ENCODE measurements at regions not wholly inside any gene's neighbourhood (a gene's known extent, or its start where the extent isn't known, plus 50 kb on each side); places are given as distances from the start of the nearest gene placed in this dataset.

DNA sequence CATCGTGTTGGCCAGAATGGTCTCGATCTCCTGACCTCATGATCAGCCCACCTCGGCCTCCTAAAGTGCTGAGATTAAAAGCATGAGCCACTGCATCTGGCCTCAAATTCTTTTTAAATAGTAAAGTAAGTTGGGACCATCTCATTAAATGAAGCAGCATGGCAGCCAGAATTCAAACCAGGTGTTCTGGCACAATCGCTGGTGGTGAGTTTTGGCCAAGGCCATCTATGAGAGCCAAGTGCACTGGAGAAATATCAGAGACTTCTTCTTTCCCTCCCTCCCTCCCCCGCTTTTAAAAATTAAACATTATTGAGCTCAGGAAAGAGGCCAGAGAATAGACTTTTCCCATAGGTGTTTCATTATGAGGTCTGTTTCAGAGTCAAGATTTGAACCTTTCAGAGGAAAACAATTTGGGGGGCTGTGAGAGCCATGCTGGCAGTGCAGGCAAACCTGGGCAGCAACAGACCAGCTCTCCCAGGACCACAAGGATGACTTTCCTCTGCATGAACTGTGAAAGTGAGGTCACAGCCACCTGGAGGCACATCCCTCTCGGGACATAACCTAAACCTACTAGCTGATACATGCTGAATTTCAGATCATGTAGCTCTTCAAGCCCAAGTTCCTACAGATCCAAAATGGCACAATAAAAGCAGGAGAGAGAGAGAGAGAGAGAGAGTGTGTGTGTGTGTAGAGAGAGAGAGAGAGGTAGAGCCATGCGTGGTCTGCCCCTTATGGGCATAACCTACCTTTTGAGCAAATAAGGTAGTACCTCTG lies 94.6 kb upstream of the DMRT1 start:
- H3K27ac Mint-ChIP-seq (ENCODE audit: unreplicated experiment) = no peak overlapping the region
- H3K27me3 Mint-ChIP-seq (ENCODE audit: low read depth) = no peaks in the 10 kb centered on the region
- peaks cover 40% of the 10 kb centered on the region for H3K36me3 Mint-ChIP-seq (ENCODE audit: low read depth)
- peaks cover 31% of the 10 kb centered on the region for H3K4me1 Mint-ChIP-seq (ENCODE audit: low read depth)
- no peak for DNase-seq (ENCODE audit: low spot score)
- no peak overlapping the region for H3K4me3 Mint-ChIP-seq (ENCODE audit: unreplicated experiment)
- no peak for TF ChIP-seq CTCF (IDR thresholded peaks at IDR 0.05)
- H3K9me3 Mint-ChIP-seq (ENCODE audit: low read depth) = no peaks in the 10 kb centered on the region

- TF ChIP-seq CTCF (IDR thresholded peaks at IDR 0.05) = no peak
- Mint-ChIP-seq H3K4me3 (ENCODE audit: unreplicated experiment) (no peak overlapping the region), H3K9me3 (ENCODE audit: low read depth) (no peaks in the 10 kb centered on the region), H3K27ac (ENCODE audit: unreplicated experiment) (no peak overlapping the region), H3K27me3 (ENCODE audit: low read depth) (no peaks in the 10 kb centered on the region), H3K4me1 (ENCODE audit: low read depth) (peaks cover 38% of the 10 kb centered on the region), H3K36me3 (ENCODE audit: low read depth) (peaks cover 34% of the 10 kb centered on the region)
- no peak for DNase-seq (ENCODE audit: low spot score)
Measured at GRCh38 chr9:747567-747966, 93.9 kb upstream of the DMRT1 start.

DNA sequence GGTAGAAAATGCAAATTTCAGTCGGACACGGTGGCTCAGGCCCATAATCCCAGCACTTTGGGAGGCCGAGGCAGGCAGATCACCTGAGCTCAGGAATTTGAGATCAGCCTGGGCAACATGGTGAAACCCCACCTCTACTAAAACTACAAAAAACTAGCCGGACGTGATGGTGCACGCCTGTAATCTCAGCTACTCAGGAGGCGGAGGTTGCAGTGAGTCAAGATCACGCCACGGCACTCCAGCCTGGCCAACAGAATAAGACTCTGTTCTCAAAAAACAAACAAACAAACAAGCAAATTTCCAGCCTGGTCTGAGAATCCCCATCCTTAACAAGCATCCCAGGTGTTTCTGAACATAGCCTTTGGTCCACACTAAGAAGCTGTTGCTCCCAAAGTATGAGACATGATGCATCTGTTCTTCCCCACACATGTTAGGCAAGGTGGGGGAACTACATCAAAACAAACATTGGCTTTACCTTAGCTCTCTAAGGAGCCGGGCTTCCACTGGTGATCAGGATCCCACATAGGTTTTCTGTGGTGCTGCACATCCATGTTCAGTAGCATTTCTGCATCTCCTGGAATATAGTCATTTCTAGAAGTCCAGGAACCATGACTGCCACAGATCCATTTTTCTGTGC lies 92.5 kb upstream of the DMRT1 start:
- no peak for DNase-seq (ENCODE audit: low spot score)
- H3K9me3 Mint-ChIP-seq (ENCODE audit: low read depth) = no peaks in the 10 kb centered on the region
- peaks cover 42% of the 10 kb centered on the region for H3K4me1 Mint-ChIP-seq (ENCODE audit: low read depth)
- H3K27me3 Mint-ChIP-seq (ENCODE audit: low read depth) = no peaks in the 10 kb centered on the region
- H3K36me3 Mint-ChIP-seq (ENCODE audit: low read depth) = peaks cover 23% of the 10 kb centered on the region
- H3K4me3 Mint-ChIP-seq (ENCODE audit: unreplicated experiment) = no peak overlapping the region
- peak overlapping the region; percentile 76 for H3K27ac Mint-ChIP-seq (ENCODE audit: unreplicated experiment)
- no peak for TF ChIP-seq CTCF (IDR thresholded peaks at IDR 0.05)

DNA sequence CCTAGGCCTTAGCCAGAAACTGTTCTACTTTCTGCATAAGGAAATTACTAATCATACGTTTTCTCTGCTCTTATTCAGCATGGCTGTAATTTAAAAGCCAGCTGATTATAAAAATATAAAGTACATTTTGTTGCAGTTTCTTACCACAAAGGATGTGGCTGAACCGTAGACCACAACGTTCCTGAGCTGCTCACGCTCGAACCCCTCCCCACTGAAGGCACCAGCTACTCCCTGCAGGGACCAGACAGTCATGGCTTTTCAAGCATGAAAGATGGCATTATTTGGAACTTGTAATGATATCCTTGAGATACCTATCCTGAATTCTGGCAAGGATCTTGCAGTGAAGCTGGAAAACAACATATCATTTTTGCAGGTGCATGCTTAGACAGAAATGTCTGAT lies 91.8 kb upstream of the DMRT1 start:
- Mint-ChIP-seq H3K27ac (ENCODE audit: unreplicated experiment) (peak overlapping the region; percentile 53), H3K9me3 (ENCODE audit: low read depth) (no peaks in the 10 kb centered on the region), H3K27me3 (ENCODE audit: low read depth) (no peaks in the 10 kb centered on the region), H3K4me3 (ENCODE audit: unreplicated experiment) (no peak overlapping the region), H3K4me1 (ENCODE audit: low read depth) (peaks cover 42% of the 10 kb centered on the region), H3K36me3 (ENCODE audit: low read depth) (peaks cover 18% of the 10 kb centered on the region)
- DNase-seq (ENCODE audit: low spot score) = no peak
- TF ChIP-seq CTCF (IDR thresholded peaks at IDR 0.05) = no peak

DNA sequence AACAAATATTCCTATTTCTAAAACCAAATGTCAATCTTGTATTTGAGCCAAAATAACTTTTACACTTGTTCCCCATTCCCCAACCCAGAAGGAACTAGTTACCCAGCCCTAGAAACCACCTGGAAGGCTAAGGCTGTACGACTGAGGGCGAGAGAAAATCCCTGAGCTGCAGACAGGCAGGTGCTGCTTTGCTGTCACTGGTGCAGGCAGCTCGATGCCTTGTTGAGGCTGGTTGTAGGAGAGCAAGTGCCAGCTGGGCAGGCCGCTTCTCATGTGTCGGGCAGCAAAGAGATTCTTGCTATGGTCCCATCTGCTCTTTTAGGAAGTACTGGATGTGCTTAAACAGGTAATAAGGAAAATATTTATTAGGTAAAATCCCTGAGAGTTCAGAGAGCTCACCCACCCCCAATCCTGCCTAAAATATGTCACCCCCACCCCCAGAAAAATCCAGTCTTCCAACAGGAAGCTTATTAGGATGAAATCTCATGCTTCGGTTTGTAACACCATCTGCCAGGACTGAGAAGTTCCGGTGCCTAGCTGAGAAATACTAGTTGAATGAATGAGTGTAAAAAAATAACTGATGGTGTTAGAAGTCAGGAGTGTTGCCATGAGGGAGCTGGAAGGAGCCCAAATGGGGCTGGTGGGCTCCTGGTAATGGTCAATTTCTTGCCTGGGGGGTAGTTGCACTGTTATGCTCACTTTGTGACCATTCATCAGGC lies 91.1 kb upstream of the DMRT1 start:
- H3K4me3 Mint-ChIP-seq (ENCODE audit: unreplicated experiment) = no peak overlapping the region

More for the DNA sequence above, 91.1 kb upstream of the DMRT1 start:
- Mint-ChIP-seq H3K9me3 (ENCODE audit: low read depth) (no peaks in the 10 kb centered on the region), H3K36me3 (ENCODE audit: low read depth) (peaks cover 12% of the 10 kb centered on the region), H3K27me3 (ENCODE audit: low read depth) (no peaks in the 10 kb centered on the region), H3K4me1 (ENCODE audit: low read depth) (peaks cover 43% of the 10 kb centered on the region), H3K27ac (ENCODE audit: unreplicated experiment) (peak overlapping the region; percentile 97)
- DNase-seq (ENCODE audit: low spot score) = no peak
- TF ChIP-seq CTCF (IDR thresholded peaks at IDR 0.05) = no peak
